GM12878 (cell line): ENCODE measurements at regions not wholly inside any gene's neighbourhood (a gene's known extent, or its start where the extent isn't known, plus 50 kb on each side); places are given as distances from the start of the nearest gene placed in this dataset.

Experiments used
- ATAC-seq: fragments of 200-7000 bp; cut with Tn5 transposase; 3 replicates; pipeline ENCODE4 v1.9.1; 2020; ENCODE audit warnings: mild to moderate bottlenecking, moderate library complexity
- BruUV-seq: library from RNA; stranded (reverse); fragments of 400-500 nt; replicated peaks from 2 replicates; lab custom pipeline; 2021; lab: Mats Ljungman, UMichigan
- CTCF ChIA-PET: fragments of 300-600 bp; sonication (Branson Sonifier 250); formaldehyde crosslinking; extraction: SDS; loops from one replicate; lab custom pipeline; 2021; ENCODE audit warnings: inconsistent platforms; lab: Yijun Ruan, JAX
- POLR2A ChIA-PET: fragments of 350-600 bp; formaldehyde crosslinking; extraction: SDS; loops from one replicate; lab custom pipeline; 2021; ENCODE audit warnings: inconsistent platforms; lab: Charles Lee
- RAD21 ChIA-PET: fragments of 300-600 bp; sonication (Branson Sonifier 250); formaldehyde crosslinking; loops from one replicate; lab custom pipeline; 2023; ENCODE audit warnings: antibody characterized with exemption; ENCODE audit not compliant: unreplicated experiment; lab: Charles Lee
- SMC1A ChIA-PET: fragments of 300-600 bp; sonication (Branson Sonifier 250); formaldehyde crosslinking; loops from one replicate; lab custom pipeline; 2023; ENCODE audit not compliant: unreplicated experiment, uncharacterized antibody; lab: Charles Lee
- DNase-seq: peaks from one replicate; pipeline ENCODE4 v3.0.0-alpha.2; 2011; ENCODE audit warnings: low read depth, low spot score
- FAIRE-seq: peaks from 3 replicates; lab custom pipeline; 2011; peaks lifted over from hg19 to GRCh38; lab: Jason Lieb, UNC
- H2AFZ ChIP-seq: 2 replicates; pipeline ENCODE4 v1.6.0; 2011; ENCODE audit warnings: low read depth, low read length, control low read depth; ENCODE audit not compliant: control insufficient read depth
- H3K27ac ChIP-seq: 2 replicates; pipeline ENCODE4 v1.5.1; 2011; ENCODE audit warnings: control low read depth; ENCODE audit not compliant: control insufficient read depth, insufficient read depth
- H3K27me3 ChIP-seq, 2 experiments: replicated peaks in 1 of 2; 2 replicates each; pipeline versions ENCODE4 v1.6.0 to v1.6.1; 2011; ENCODE audit warnings: low read length in 1 of 2; ENCODE audit not compliant: control insufficient read depth in 2 of 2, insufficient read depth in 2 of 2
- H3K36me3 ChIP-seq, 2 experiments: 2 replicates each; pipeline ENCODE4 v1.5.1; 2011; ENCODE audit warnings: low read length in 1 of 2; ENCODE audit not compliant: control insufficient read depth in 2 of 2, insufficient read depth in 2 of 2
- H3K4me1 ChIP-seq: 2 replicates; pipeline ENCODE4 v1.6.1; 2011; ENCODE audit warnings: mild to moderate bottlenecking, low read length, moderate library complexity, mixed read lengths; ENCODE audit not compliant: control insufficient read depth, insufficient read depth
- H3K4me2 ChIP-seq: 2 replicates; pipeline ENCODE4 v1.6.0; 2011; ENCODE audit warnings: control low read depth; ENCODE audit not compliant: control insufficient read depth, insufficient read depth
- H3K4me3 ChIP-seq: fragments of 200-600 bp; sonication (generic); 2 replicates; pipeline ENCODE4 v1.5.1; 2016
- H3K79me2 ChIP-seq: 2 replicates; pipeline ENCODE4 v1.6.0; 2011; ENCODE audit warnings: low read length; ENCODE audit not compliant: control insufficient read depth, insufficient read depth
- H3K9ac ChIP-seq: 2 replicates; pipeline ENCODE4 v1.8.0; 2011; ENCODE audit warnings: low read length, control low read depth, mixed read lengths; ENCODE audit not compliant: control insufficient read depth, insufficient read depth
- H3K9me3 ChIP-seq: replicated peaks from 3 replicates; pipeline ENCODE4 v1.5.1; 2011; ENCODE audit warnings: mild to moderate bottlenecking, low read length; ENCODE audit not compliant: control insufficient read depth, insufficient read depth
- H4K20me1 ChIP-seq: 2 replicates; pipeline ENCODE4 v1.6.0; 2011; ENCODE audit not compliant: control insufficient read depth, insufficient read depth
- HSF1 ChIP-seq: fragments of 150-350 bp; IDR thresholded peaks from 2 replicates; pipeline ENCODE4 v1.6.1; 2014; ENCODE audit warnings: mild to moderate bottlenecking, low read depth, low read length
- MXI1 ChIP-seq: fragments of 150-350 bp; IDR thresholded peaks from 2 replicates; pipeline ENCODE4 v1.6.1; 2011; ENCODE audit warnings: low read depth, mild to moderate bottlenecking, inconsistent platforms, low read length, improper control_type of control experiment
- NKRF ChIP-seq: fragments of 450-650 bp; conservative IDR thresholded peaks from 2 replicates; pipeline ENCODE4 v1.6.1; 2017; ENCODE audit warnings: mild to moderate bottlenecking, moderate library complexity
- ZZZ3 ChIP-seq: IDR thresholded peaks from 2 replicates; pipeline ENCODE4 v1.6.1; 2011; ENCODE audit warnings: low read depth; ENCODE audit not compliant: control insufficient read depth, insufficient read length
- in situ Hi-C: fragments of 300-500 bp; cut with MboI; formaldehyde crosslinking; loops from 9 replicates; pipeline ENCODE4 v1.14.3; 2018; ENCODE audit warnings: mixed read lengths
- intact Hi-C: fragments of 100-400 bp; cut with micrococcal nuclease; formaldehyde crosslinking; loops from one replicate; pipeline ENCODE4 v1.14.2; 2022; ENCODE audit not compliant: unreplicated experiment

- Histone ChIP-seq H3K27ac (no peak overlapping the region), H3K4me3 (no peak overlapping the region), H2AFZ (no peak overlapping the region), H3K9me3 (no peaks in the 10 kb centered on the region), H4K20me1 (no peaks in the 10 kb centered on the region), H3K4me2 (no peak overlapping the region), H3K4me1 (no peaks in the 10 kb centered on the region), H3K36me3 (no peaks in the 10 kb centered on the region), H3K79me2 (no peaks in the 10 kb centered on the region), H3K27me3 (no peaks in the 10 kb centered on the region), H3K9ac (no peak overlapping the region)
- DNase-seq (no peak), FAIRE-seq (no peak), ATAC-seq (no peak)
- ChIA-PET SMC1A (interaction anchor here (0.8 to 1.4 kb wide), 2 partner anchors 12 to 24 kb away, joined by 3 to 4 read pairs; no protein-coding TSS in a partner anchor), POLR2A (no interaction called here), RAD21 (no interaction called here), CTCF (interaction anchor here (1.0 to 1.6 kb wide), 2 partner anchors 19 to 183 kb away, joined by 3 read pairs; no protein-coding TSS in a partner anchor)
- in situ Hi-C loops (no loop called here), intact Hi-C loops (no loop called here)
- no TSS peak for BruUV-seq
- TF ChIP-seq HSF1 (no peak), MXI1 (no peak), NKRF (no peak), ZZZ3 (no peak)
Observed at GRCh38 chr2:57314682-57315081, 731.9 kb upstream of the VRK2 start.
